ENCODE measurements at regions not wholly inside any gene's neighbourhood (a gene's known extent, or its start where the extent isn't known, plus 50 kb on each side); places are given as distances from the start of the nearest gene placed in this dataset.

DNA sequence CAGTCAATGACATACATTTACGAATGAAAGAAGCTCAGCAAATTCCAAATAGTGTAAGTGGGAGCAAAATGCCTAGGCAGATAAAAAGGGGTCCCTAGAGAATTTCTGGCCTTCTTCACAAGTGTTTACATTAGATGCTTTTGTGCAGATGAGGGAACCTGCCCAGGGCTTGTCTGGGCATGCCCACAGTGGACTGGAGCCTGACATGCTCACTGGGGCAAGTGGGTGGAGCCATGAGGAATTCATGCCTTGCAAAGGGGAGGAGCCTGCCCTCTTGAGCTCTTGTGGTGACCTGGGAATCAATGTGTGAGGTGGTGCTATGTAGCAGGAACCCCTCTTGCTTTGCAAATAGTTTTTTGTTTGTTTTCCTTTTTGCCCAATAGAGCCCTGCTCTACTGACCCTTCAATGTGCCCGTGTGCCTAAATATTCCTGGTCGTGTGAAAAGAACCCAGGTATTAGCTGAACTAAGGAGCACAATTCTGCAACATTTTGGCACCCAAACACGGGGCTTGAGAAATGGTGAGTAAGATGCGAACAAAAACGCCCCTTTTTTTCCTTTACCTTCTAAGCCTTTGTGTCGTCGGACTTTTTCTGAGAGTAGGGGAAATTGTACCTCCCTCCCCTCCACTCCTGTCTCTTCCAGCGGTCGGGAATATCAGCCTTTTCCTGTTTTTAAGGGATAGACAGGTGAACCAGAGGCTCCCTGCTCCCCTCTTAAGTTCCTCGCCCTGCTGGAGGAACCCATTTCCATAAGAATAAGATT lies 433.8 kb upstream of the CDH9 start (continued):
- TF ChIP-seq, protein P1, sequence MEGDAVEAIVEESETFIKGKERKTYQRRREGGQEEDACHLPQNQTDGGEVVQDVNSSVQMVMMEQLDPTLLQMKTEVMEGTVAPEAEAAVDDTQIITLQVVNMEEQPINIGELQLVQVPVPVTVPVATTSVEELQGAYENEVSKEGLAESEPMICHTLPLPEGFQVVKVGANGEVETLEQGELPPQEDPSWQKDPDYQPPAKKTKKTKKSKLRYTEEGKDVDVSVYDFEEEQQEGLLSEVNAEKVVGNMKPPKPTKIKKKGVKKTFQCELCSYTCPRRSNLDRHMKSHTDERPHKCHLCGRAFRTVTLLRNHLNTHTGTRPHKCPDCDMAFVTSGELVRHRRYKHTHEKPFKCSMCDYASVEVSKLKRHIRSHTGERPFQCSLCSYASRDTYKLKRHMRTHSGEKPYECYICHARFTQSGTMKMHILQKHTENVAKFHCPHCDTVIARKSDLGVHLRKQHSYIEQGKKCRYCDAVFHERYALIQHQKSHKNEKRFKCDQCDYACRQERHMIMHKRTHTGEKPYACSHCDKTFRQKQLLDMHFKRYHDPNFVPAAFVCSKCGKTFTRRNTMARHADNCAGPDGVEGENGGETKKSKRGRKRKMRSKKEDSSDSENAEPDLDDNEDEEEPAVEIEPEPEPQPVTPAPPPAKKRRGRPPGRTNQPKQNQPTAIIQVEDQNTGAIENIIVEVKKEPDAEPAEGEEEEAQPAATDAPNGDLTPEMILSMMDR (IDR thresholded peaks at IDR 0.05; ENCODE audit: control extremely low read depth in 1 of 3, insufficient read depth in 1 of 3, low read depth in 1 of 3, low read length in 3 of 3), result no peak
- TF ChIP-seq NANOG (IDR thresholded peaks at IDR 0.05; ENCODE audit: insufficient read depth, low read depth, low read length, poor library complexity, severe bottlenecking) (no peak), HDAC6 (IDR thresholded peaks at IDR 0.05; ENCODE audit: low read depth, low read length) (no peak), TAF1 (IDR thresholded peaks at IDR 0.05; ENCODE audit: low read depth, low read length) (peak; percentile 89), KDM1A (IDR thresholded peaks at IDR 0.05; ENCODE audit: borderline replicate concordance, low read length) (no peak), SIN3A (conservative IDR thresholded peaks at IDR 0.05 in 1 of 2, IDR thresholded peaks at IDR 0.05 in 1 of 2; ENCODE audit: low read depth in 1 of 2, low read length in 2 of 2) (no peak), POLR2A (IDR thresholded peaks at IDR 0.05; ENCODE audit: control extremely low read depth in 1 of 2, low read depth in 2 of 2, low read length in 2 of 2) (peak; percentile 97), POLR2AphosphoS5 (IDR thresholded peaks at IDR 0.05; ENCODE audit: low read depth, low read length) (peak; percentile 97), TEAD4 (IDR thresholded peaks at IDR 0.05; ENCODE audit: low read depth, low read length) (0 out of 2 replicates have a peak, but pooled peaks have one; percentile 5), CHD1 (IDR thresholded peaks at IDR 0.05; ENCODE audit: low read depth, low read length) (0 out of 2 replicates have a peak, but pooled peaks have one; percentile 11), GTF2F1 (IDR thresholded peaks at IDR 0.05; ENCODE audit: borderline replicate concordance, low read depth, low read length) (peak; percentile 65), CHD2 (IDR thresholded peaks at IDR 0.05; ENCODE audit: low read length) (no peak), BRCA1 (IDR thresholded peaks at IDR 0.05; ENCODE audit: low read depth, low read length) (no peak), ASH2L (IDR thresholded peaks at IDR 0.05; ENCODE audit: low read length) (no peak), RNF2 (IDR thresholded peaks at IDR 0.05; ENCODE audit: borderline replicate concordance, low read depth, low read length, missing control alignments, poor library complexity, severe bottlenecking) (no peak), TBP (IDR thresholded peaks at IDR 0.05; ENCODE audit: low read depth, low read length) (peak; percentile 85), SUZ12 (IDR thresholded peaks at IDR 0.05; ENCODE audit: low read length) (no peak), RBBP5 (IDR thresholded peaks at IDR 0.05; ENCODE audit: borderline replicate concordance, low read depth, low read length) (no peak)
- TF ChIP-seq, protein P2, sequence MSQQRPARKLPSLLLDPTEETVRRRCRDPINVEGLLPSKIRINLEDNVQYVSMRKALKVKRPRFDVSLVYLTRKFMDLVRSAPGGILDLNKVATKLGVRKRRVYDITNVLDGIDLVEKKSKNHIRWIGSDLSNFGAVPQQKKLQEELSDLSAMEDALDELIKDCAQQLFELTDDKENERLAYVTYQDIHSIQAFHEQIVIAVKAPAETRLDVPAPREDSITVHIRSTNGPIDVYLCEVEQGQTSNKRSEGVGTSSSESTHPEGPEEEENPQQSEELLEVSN (IDR thresholded peaks at IDR 0.05), result no peak
- TF ChIP-seq, protein P3, sequence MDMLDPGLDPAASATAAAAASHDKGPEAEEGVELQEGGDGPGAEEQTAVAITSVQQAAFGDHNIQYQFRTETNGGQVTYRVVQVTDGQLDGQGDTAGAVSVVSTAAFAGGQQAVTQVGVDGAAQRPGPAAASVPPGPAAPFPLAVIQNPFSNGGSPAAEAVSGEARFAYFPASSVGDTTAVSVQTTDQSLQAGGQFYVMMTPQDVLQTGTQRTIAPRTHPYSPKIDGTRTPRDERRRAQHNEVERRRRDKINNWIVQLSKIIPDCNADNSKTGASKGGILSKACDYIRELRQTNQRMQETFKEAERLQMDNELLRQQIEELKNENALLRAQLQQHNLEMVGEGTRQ (IDR thresholded peaks at IDR 0.05; ENCODE audit: low read length), result no peak

All from H1 (cell line).